GM23248 (cell line): ENCODE measurements at regions not wholly inside any gene's neighbourhood (a gene's known extent, or its start where the extent isn't known, plus 50 kb on each side); places are given as distances from the start of the nearest gene placed in this dataset.
"Not testable (repeated sequence)": the region's sequence is repeated elsewhere in the genome, so short reads cannot be mapped to it uniquely, and the experiment has no call there.

Experiments used
- DNase-seq: peaks from one replicate; pipeline ENCODE4 v3.0.0-alpha.2; 2015
- H2AFZ ChIP-seq: fragments of 200-600 bp; sonication (generic); 2 replicates; pipeline ENCODE4 v1.6.1; 2016; ENCODE audit warnings: antibody characterized with exemption
- H3F3A ChIP-seq: fragments of 200-600 bp; sonication (generic); 2 replicates; pipeline ENCODE4 v1.6.1; 2016; ENCODE audit warnings: mild to moderate bottlenecking, antibody characterized with exemption, mixed run types; ENCODE audit not compliant: insufficient read depth
- H3K27ac ChIP-seq: fragments of 200-600 bp; sonication (generic); 2 replicates; pipeline ENCODE4 v1.5.1; 2016; ENCODE audit warnings: mild to moderate bottlenecking
- H3K27me3 ChIP-seq: fragments of 200-600 bp; sonication (generic); replicated peaks from 2 replicates; pipeline ENCODE4 v1.6.1; 2016; ENCODE audit warnings: mild to moderate bottlenecking; ENCODE audit not compliant: insufficient read depth
- H3K36me3 ChIP-seq: fragments of 200-600 bp; sonication (generic); 2 replicates; pipeline ENCODE4 v1.6.1; 2016; ENCODE audit warnings: low read depth, mild to moderate bottlenecking
- H3K4me1 ChIP-seq: fragments of 200-600 bp; sonication (generic); 2 replicates; pipeline ENCODE4 v1.6.1; 2016; ENCODE audit warnings: mild to moderate bottlenecking; ENCODE audit not compliant: insufficient read depth
- H3K4me2 ChIP-seq: fragments of 200-600 bp; sonication (generic); one replicate; pipeline ENCODE4 v1.6.1; 2016; ENCODE audit warnings: mild to moderate bottlenecking; ENCODE audit not compliant: unreplicated experiment
- H3K4me3 ChIP-seq: fragments of 200-600 bp; sonication (generic); 2 replicates; pipeline ENCODE4 v1.5.1; 2016; ENCODE audit warnings: mild to moderate bottlenecking
- H3K79me2 ChIP-seq: fragments of 200-600 bp; sonication (generic); 2 replicates; pipeline ENCODE4 v1.6.1; 2016; ENCODE audit warnings: mild to moderate bottlenecking; ENCODE audit not compliant: insufficient read depth
- H3K9ac ChIP-seq: fragments of 200-600 bp; sonication (generic); 2 replicates; pipeline ENCODE4 v1.6.1; 2016; ENCODE audit warnings: mild to moderate bottlenecking
- H3K9me2 ChIP-seq: fragments of 200-600 bp; sonication (generic); 2 replicates; pipeline ENCODE4 v1.6.1; 2016; ENCODE audit warnings: mixed run types, mild to moderate bottlenecking, moderate library complexity; ENCODE audit not compliant: insufficient read depth
- H3K9me3 ChIP-seq: fragments of 200-600 bp; sonication (generic); one replicate; pipeline ENCODE4 v1.6.1; 2017; ENCODE audit warnings: low read depth
- H4K20me1 ChIP-seq: fragments of 200-600 bp; sonication (generic); 2 replicates; pipeline ENCODE4 v1.6.0; 2016; ENCODE audit not compliant: insufficient read depth
- EZH2 ChIP-seq: fragments of 200-600 bp; sonication (generic); IDR thresholded peaks from 2 replicates; pipeline ENCODE4 v1.6.1; 2018; ENCODE audit warnings: antibody characterized with exemption, mild to moderate bottlenecking; ENCODE audit not compliant: insufficient read depth, poor library complexity, severe bottlenecking
- EZH2phosphoT487 ChIP-seq: fragments of 200-600 bp; sonication (generic); IDR thresholded peaks from 2 replicates; pipeline ENCODE4 v1.6.1; 2018; ENCODE audit warnings: antibody characterized with exemption, moderate library complexity, mild to moderate bottlenecking, low read depth; ENCODE audit not compliant: insufficient read depth
- whole genome bisulfite sequencing, 2 experiments: methylation state at CpG; one replicate each; pipeline ENCODE4 v1.1.6; 2015 to 2017; ENCODE audit warnings: low lambda C conversion rate in 2 of 2, low coverage in 1 of 2; ENCODE audit errors: missing lambda C conversion rate in 2 of 2; 5-methylcytosine and 5-hydroxymethylcytosine counted together
- in situ Hi-C: fragments of 300-500 bp; cut with MboI; formaldehyde crosslinking; loops from 2 replicates; pipeline ENCODE4 v1.15.0; 2020

DNA sequence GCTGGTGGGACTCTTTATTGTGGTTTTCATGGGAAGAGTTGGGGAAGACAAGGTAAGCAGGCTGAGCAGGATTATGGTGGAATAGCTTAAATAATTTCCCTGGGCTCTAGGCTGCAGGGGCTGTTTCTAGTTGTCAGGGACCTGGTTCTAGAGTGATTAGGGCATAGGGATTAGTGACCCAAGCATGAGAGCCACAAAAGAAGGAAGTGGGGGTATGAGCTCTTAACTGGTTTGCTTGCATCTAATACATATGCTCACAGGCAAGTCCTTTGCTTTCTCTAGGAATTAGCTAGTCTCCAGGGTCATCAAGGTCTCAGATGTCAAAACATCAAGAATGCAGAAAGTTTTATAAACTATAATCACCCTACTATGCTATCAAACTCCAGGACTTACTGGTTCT, 67.5 kb upstream of the NRN1 start:
- Histone ChIP-seq H3K9me2 (no peaks in the 10 kb centered on the region), H3K27ac (no peak overlapping the region), H3K4me2 (no peak overlapping the region), H3F3A (no peaks in the 10 kb centered on the region), H2AFZ (no peak overlapping the region), H3K9ac (no peak overlapping the region), H3K36me3 (no peaks in the 10 kb centered on the region), H3K9me3 (no peaks in the 10 kb centered on the region), H4K20me1 (no peaks in the 10 kb centered on the region), H3K4me1 (no peaks in the 10 kb centered on the region), H3K79me2 (no peaks in the 10 kb centered on the region), H3K27me3 (no peaks in the 10 kb centered on the region; the same call in 1 of the 2 replicates), H3K4me3 (no peak overlapping the region)
- in situ Hi-C loops, result loop anchor here (25.0 kb wide), 1 partner anchor 463 kb away; no protein-coding TSS in a partner anchor
- DNase-seq, result no peak
- TF ChIP-seq EZH2, result no peak
- TF ChIP-seq EZH2phosphoT487, result no peak

GRCh38 chr6:6068157-6068556, 61.4 kb upstream of the NRN1 start:
- not testable (repeated sequence) for H3K4me3 ChIP-seq, H3K27ac ChIP-seq, H3K9me2 ChIP-seq, H3K9ac ChIP-seq, H3K36me3 ChIP-seq, H3K9me3 ChIP-seq, H3K79me2 ChIP-seq, DNase-seq, H3F3A ChIP-seq, H3K4me2 ChIP-seq, H3K27me3 ChIP-seq, H3K4me1 ChIP-seq, H4K20me1 ChIP-seq, H2AFZ ChIP-seq
- in situ Hi-C loops, result loop anchor here (25.0 kb wide), 1 partner anchor 469 kb away; no protein-coding TSS in a partner anchor
- WGBS, 2 experiments, result 60% methylated on average over 5 of the region's 5 CpGs

DNA sequence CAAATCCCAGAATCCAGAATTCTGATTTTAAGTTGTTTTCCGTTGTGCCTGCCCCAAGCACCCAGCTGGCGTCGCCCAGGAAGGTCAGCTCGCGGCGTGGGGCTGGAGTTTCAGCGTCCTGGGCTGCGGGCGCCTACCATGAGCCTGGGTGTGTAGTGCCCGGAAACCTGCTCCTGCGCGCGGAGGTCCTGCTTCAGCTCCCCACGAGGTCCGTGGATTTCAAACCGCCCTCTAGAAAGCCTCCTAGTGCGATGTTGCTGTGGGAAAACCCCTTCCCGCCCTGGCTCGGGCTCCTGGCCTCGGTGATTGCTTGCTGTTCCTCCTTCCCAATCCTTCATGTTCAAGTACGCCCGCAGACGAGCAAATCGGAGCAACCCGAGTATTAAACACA, 51.3 kb upstream of the NRN1 start:
- Histone ChIP-seq H4K20me1 (no peaks in the 10 kb centered on the region), H3K4me2 (no peak overlapping the region), H3K9me3 (no peaks in the 10 kb centered on the region), H3K4me1 (no peaks in the 10 kb centered on the region), H3K27me3 (peaks cover 11% of the 10 kb centered on the region), H2AFZ (no peak overlapping the region), H3K9me2 (no peaks in the 10 kb centered on the region), H3F3A (no peaks in the 10 kb centered on the region), H3K27ac (no peak overlapping the region), H3K9ac (no peak overlapping the region), H3K4me3 (no peak overlapping the region), H3K36me3 (no peaks in the 10 kb centered on the region), H3K79me2 (no peaks in the 10 kb centered on the region)
- DNase-seq, result no peak
- TF ChIP-seq EZH2, result no peak
- in situ Hi-C loops, result loop anchor here (25.0 kb wide), 1 partner anchor 479 kb away; no protein-coding TSS in a partner anchor
- WGBS, 2 experiments, result 67 to 71% methylated on average over 25 of the region's 25 CpGs

DNA sequence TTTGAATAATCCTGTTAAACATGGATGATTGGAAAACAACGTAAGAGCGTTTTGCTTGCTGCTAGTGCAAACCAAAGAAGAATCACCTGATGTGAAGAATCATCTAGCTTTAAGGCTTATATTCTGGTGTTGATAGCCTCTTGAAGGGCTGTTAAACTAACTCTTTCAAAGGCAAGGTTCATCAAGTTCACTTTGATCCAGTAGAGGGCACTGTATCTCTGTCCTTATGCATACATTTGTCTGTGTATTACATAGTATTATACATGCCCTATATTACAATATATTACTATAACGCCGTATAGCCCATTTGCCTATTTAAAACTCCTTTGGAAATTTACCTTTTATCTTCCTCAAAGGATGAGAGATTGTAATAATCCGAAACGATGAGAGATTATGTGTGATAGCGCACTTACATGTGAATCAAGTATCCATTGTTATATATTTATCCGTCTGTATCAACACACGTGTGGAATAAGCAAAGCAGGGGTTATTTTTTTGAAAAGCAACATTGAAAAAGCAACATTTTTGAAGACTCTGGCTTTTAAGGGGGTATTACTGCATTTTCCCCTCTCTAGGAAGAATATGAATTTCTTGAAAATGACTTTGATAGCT, 50.8 kb upstream of the NRN1 start:
- DNase-seq, result peak; percentile 57
- 40 to 47% methylated on average over 9 of the region's 9 CpGs for WGBS, 2 experiments
- no peaks in the 10 kb centered on the region for H3K9me2 ChIP-seq

More for the DNA sequence above, 50.8 kb upstream of the NRN1 start:
- Histone ChIP-seq H2AFZ (no peak overlapping the region), H3F3A (no peaks in the 10 kb centered on the region), H3K9ac (no peak overlapping the region), H3K79me2 (no peaks in the 10 kb centered on the region), H3K36me3 (no peaks in the 10 kb centered on the region), H3K4me1 (no peaks in the 10 kb centered on the region), H3K27ac (no peak overlapping the region), H3K27me3 (peaks cover 10% of the 10 kb centered on the region), H3K4me2 (no peak overlapping the region), H3K4me3 (no peak overlapping the region), H4K20me1 (no peaks in the 10 kb centered on the region), H3K9me3 (no peaks in the 10 kb centered on the region)
- TF ChIP-seq EZH2, result no peak
- in situ Hi-C loops, result loop anchor here (25.0 kb wide), 1 partner anchor 480 kb away; no protein-coding TSS in a partner anchor
